ENCODE measurements at regions not wholly inside any gene's neighbourhood (a gene's known extent, or its start where the extent isn't known, plus 50 kb on each side); places are given as distances from the start of the nearest gene placed in this dataset.

DNA sequence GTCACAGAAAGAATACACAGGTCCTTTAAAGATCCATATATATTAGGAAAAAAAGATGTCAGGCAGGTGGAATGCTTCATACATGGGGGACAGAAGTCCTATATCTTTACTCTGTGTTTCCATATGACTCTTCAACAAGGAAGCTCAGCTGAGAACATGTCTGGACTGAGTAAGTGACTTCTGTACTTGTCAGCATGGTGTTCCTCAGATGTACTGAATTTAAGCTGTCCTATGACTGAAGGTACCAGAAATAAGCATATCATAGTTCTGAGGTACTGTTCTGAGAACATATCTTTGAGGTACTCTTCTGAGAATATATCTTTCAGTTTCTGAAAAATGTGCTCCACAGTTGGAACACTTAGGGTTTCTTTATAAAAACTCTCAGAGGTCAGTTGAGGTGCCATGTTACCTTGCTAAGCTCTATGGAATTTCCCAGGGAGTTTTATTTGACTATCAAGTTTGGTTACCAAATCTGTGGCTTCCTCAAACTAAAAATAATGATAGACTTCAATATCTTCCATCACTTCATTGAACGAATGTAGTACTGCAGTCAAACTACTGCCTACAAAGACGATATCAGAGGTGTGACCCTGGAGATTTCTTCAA is 597.2 kb upstream of the GNPDA2 start:
- no peak for DNase-seq
- Histone ChIP-seq H3K36me3 (no peaks in the 10 kb centered on the region), H3K4me3 (no peak overlapping the region), H3K27me3 (no peaks in the 10 kb centered on the region), H3K27ac (no peak overlapping the region), H3K4me1 (ENCODE audit: insufficient read depth) (no peaks in the 10 kb centered on the region), H3K9me3 (no peaks in the 10 kb centered on the region)
- no peak for TF ChIP-seq POLR2A (IDR thresholded peaks at IDR 0.05)
- TF ChIP-seq EP300 (IDR thresholded peaks at IDR 0.05) = no peak
- no peak for TF ChIP-seq CTCF (IDR thresholded peaks at IDR 0.05)
- 75 to 89% (median 83%) methylated on average over 2 of the region's 2 CpGs for WGBS, 3 donors
- intact Hi-C loops (cut with DNase I) = no loop called here

DNA sequence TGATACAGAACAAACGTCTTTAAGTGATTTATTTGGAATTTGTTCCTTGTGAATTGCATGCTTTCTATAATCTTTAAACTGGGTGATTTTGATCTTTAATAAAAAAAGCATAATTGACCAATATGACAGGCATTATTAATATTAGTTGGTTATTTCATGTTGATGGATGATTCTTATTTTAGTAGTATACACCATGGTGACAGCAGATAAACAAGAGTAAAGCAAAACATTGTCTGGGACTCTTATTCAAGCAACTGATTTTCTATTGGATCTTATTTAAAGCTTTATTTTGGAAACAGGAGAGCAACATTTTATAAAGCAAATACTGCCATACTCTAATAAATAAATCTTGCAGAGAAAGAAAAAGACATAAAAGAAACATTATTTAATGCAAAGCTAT is 591.4 kb upstream of the GNPDA2 start:
- intact Hi-C loops (cut with DNase I) = loop anchor here in 1 of 4 donors (5.0 to 10.0 kb wide), 2 partner anchors 223 to 1900 kb away; no protein-coding TSS in a partner anchor
- Histone ChIP-seq H3K4me3 (no peak overlapping the region), H3K36me3 (no peaks in the 10 kb centered on the region), H3K4me1 (ENCODE audit: insufficient read depth) (no peaks in the 10 kb centered on the region), H3K9me3 (no peaks in the 10 kb centered on the region), H3K27ac (no peak overlapping the region), H3K27me3 (no peaks in the 10 kb centered on the region)
- no peak for DNase-seq
- no peak for TF ChIP-seq POLR2A (IDR thresholded peaks at IDR 0.05)
- TF ChIP-seq EP300 (IDR thresholded peaks at IDR 0.05) = no peak
- WGBS, 3 donors = 55 to 73% (median 56%) methylated on average over 1 of the region's 1 CpG

DNA sequence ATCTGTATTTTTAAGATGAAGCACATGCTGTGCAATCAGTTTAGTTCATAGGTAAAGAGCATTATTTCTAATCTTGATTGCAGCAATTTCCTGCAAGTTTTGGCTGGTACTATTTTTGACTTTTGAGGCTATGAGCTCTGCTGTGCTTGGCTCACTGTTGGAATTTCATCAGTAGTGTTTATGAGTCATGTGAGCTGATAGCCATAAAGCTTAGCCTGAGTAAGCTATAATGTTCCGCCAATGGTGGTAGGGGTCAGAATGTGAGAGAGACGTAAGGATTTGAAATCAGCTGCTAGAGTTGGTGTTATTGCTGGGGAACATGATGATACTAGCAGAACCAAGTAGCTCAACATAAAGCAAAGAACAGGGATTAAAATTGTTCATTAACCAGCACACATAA is 590.9 kb upstream of the GNPDA2 start:
- H3K36me3 ChIP-seq = no peaks in the 10 kb centered on the region
- no peak for TF ChIP-seq CTCF (IDR thresholded peaks at IDR 0.05)
- TF ChIP-seq POLR2A (IDR thresholded peaks at IDR 0.05) = no peak
- TF ChIP-seq EP300 (IDR thresholded peaks at IDR 0.05) = no peak
- no peak overlapping the region for H3K27ac ChIP-seq
- intact Hi-C loops (cut with DNase I) = loop anchor here in 1 of 4 donors (5.0 to 10.0 kb wide), 2 partner anchors 222 to 1900 kb away; no protein-coding TSS in a partner anchor
- no peaks in the 10 kb centered on the region for H3K4me1 ChIP-seq (ENCODE audit: insufficient read depth)
- no peak overlapping the region for H3K4me3 ChIP-seq
- no peaks in the 10 kb centered on the region for H3K27me3 ChIP-seq
- 70 to 71% (median 70%) methylated on average over 2 of the region's 2 CpGs for WGBS, 3 donors
- H3K9me3 ChIP-seq = no peaks in the 10 kb centered on the region
- DNase-seq = no peak

DNA sequence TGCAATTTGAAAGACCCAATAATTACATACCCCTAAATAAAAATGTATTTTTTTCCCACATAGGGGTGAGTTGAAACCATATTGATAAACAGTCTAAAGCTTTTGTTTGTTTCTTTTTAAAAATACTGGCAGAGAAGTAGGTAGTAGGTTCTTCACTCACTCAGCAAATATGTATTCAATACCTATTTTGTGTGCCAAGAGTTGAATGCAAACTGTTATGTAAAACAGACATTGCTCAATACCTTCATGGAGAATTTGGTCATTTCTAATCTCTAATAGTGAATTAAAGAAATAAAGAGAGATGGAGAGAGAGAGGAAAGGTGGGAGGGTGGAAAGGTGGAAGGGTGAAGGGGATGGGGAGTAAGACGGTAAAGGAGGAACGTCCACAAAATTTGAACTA is 589.9 kb upstream of the GNPDA2 start:
- DNase-seq = no peak
- TF ChIP-seq POLR2A (IDR thresholded peaks at IDR 0.05) (no peak), CTCF (IDR thresholded peaks at IDR 0.05) (no peak), EP300 (IDR thresholded peaks at IDR 0.05) (no peak)
- no peaks in the 10 kb centered on the region for H3K9me3 ChIP-seq
- no peaks in the 10 kb centered on the region for H3K36me3 ChIP-seq
- WGBS, 3 donors = 65 to 81% (median 77%) methylated on average over 2 of the region's 2 CpGs
- no peaks in the 10 kb centered on the region for H3K27me3 ChIP-seq
- no peak overlapping the region for H3K4me3 ChIP-seq
- H3K27ac ChIP-seq = no peak overlapping the region
- intact Hi-C loops (cut with DNase I) = loop anchor here in 1 of 4 donors (5.0 to 10.0 kb wide), 2 partner anchors 221 to 1899 kb away; no protein-coding TSS in a partner anchor
- H3K4me1 ChIP-seq (ENCODE audit: insufficient read depth) = no peaks in the 10 kb centered on the region

DNA sequence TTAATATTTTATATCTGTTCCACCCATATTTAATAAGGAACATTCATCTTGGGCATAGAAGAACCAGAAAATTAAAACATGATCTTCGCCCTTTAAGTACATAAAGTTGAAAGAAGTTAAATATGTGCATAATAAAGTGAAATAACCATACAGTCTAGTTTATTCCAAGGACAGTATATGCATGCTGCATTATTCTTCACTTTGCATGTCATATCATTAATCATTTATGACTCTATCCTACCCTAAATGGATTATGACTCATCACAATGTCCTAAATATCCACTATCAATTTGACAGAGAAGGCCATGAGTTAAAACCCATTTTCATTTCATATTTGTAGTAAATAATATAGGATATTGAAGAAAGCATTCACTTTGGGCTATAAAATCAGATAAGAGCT is 576.5 kb upstream of the GNPDA2 start:
- Histone ChIP-seq H3K4me3 (no peak overlapping the region), H3K4me1 (ENCODE audit: insufficient read depth) (no peaks in the 10 kb centered on the region), H3K9me3 (no peaks in the 10 kb centered on the region), H3K27ac (no peak overlapping the region), H3K27me3 (no peaks in the 10 kb centered on the region), H3K36me3 (no peaks in the 10 kb centered on the region)
- no peak for DNase-seq
- intact Hi-C loops (cut with DNase I) = no loop called here
- 85 to 92% (median 89%) methylated on average over 1 of the region's 1 CpG for whole genome bisulfite sequencing, 3 donors
- no peak for TF ChIP-seq EP300 (IDR thresholded peaks at IDR 0.05)
- TF ChIP-seq POLR2A (IDR thresholded peaks at IDR 0.05) = no peak
- no peak for TF ChIP-seq CTCF (IDR thresholded peaks at IDR 0.05)
